GM12878 (cell line): ENCODE measurements at regions not wholly inside any gene's neighbourhood (a gene's known extent, or its start where the extent isn't known, plus 50 kb on each side); places are given as distances from the start of the nearest gene placed in this dataset.

Source experiments
- ELK1 ChIP-seq: IDR thresholded peaks from 2 replicates; pipeline ENCODE4 v1.6.1; 2012; ENCODE audit warnings: low read depth, low read length, improper control_type of control experiment
- ETV6 ChIP-seq, 2 experiments: fragments of 450-650 bp in 1 of 2; IDR thresholded peaks in 1 of 2; conservative IDR thresholded peaks in 1 of 2; 2 replicates each; pipeline ENCODE4 v1.6.1; 2014; ENCODE audit warnings: antibody characterized with exemption in 1 of 2, borderline replicate concordance in 1 of 2, low read depth in 1 of 2, mild to moderate bottlenecking in 1 of 2, moderate library complexity in 1 of 2
- JUNB ChIP-seq: IDR thresholded peaks from 2 replicates; pipeline ENCODE4 v1.6.1; 2016; ENCODE audit warnings: antibody characterized with exemption, mild to moderate bottlenecking
- RB1 ChIP-seq: fragments of 450-650 bp; formaldehyde crosslinking; IDR thresholded peaks from 2 replicates; pipeline ENCODE4 v1.6.1; 2017; ENCODE audit warnings: mild to moderate bottlenecking, borderline replicate concordance
- RFX5 ChIP-seq: IDR thresholded peaks from 2 replicates; pipeline ENCODE4 v1.6.1; 2011; ENCODE audit warnings: low read depth, low read length, improper control_type of control experiment
- USF2 ChIP-seq: IDR thresholded peaks from 2 replicates; pipeline ENCODE4 v1.6.1; 2011; ENCODE audit warnings: low read depth, low read length, improper control_type of control experiment, borderline replicate concordance
- ZZZ3 ChIP-seq: IDR thresholded peaks from 2 replicates; pipeline ENCODE4 v1.6.1; 2011; ENCODE audit warnings: low read depth; ENCODE audit not compliant: control insufficient read depth, insufficient read length
- TF ChIP-seq, protein P1 (sequence below): IDR thresholded peaks from 2 replicates; pipeline ENCODE4 v1.6.1; 2012; ENCODE audit warnings: improper control_type of control experiment, low read depth, low read length; ENCODE audit not compliant: insufficient replicate concordance
- TF ChIP-seq, protein P2 (sequence below), 3 experiments: IDR thresholded peaks in 2 of 3; conservative IDR thresholded peaks in 1 of 3; 2 replicates each; pipeline ENCODE4 v1.5.1; 2011; ENCODE audit warnings: low read depth in 3 of 3, low read length in 3 of 3, mild to moderate bottlenecking in 3 of 3, control low read depth in 2 of 3, moderate library complexity in 2 of 3, inconsistent platforms in 1 of 3, mixed read lengths in 1 of 3; ENCODE audit not compliant: control insufficient read depth in 2 of 3, insufficient read depth in 1 of 3; ENCODE audit errors: extremely low read depth in 1 of 3

GRCh38 chr11:134760299-134760698 is 348.3 kb upstream of the B3GAT1 start:
- TF ChIP-seq, protein P1, sequence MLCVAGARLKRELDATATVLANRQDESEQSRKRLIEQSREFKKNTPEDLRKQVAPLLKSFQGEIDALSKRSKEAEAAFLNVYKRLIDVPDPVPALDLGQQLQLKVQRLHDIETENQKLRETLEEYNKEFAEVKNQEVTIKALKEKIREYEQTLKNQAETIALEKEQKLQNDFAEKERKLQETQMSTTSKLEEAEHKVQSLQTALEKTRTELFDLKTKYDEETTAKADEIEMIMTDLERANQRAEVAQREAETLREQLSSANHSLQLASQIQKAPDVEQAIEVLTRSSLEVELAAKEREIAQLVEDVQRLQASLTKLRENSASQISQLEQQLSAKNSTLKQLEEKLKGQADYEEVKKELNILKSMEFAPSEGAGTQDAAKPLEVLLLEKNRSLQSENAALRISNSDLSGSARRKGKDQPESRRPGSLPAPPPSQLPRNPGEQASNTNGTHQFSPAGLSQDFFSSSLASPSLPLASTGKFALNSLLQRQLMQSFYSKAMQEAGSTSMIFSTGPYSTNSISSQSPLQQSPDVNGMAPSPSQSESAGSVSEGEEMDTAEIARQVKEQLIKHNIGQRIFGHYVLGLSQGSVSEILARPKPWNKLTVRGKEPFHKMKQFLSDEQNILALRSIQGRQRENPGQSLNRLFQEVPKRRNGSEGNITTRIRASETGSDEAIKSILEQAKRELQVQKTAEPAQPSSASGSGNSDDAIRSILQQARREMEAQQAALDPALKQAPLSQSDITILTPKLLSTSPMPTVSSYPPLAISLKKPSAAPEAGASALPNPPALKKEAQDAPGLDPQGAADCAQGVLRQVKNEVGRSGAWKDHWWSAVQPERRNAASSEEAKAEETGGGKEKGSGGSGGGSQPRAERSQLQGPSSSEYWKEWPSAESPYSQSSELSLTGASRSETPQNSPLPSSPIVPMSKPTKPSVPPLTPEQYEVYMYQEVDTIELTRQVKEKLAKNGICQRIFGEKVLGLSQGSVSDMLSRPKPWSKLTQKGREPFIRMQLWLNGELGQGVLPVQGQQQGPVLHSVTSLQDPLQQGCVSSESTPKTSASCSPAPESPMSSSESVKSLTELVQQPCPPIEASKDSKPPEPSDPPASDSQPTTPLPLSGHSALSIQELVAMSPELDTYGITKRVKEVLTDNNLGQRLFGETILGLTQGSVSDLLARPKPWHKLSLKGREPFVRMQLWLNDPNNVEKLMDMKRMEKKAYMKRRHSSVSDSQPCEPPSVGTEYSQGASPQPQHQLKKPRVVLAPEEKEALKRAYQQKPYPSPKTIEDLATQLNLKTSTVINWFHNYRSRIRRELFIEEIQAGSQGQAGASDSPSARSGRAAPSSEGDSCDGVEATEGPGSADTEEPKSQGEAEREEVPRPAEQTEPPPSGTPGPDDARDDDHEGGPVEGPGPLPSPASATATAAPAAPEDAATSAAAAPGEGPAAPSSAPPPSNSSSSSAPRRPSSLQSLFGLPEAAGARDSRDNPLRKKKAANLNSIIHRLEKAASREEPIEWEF = no peak
- TF ChIP-seq RB1 (no peak), ELK1 (no peak), RFX5 (no peak), JUNB (no peak), USF2 (no peak), ETV6 (conservative IDR thresholded peaks at IDR 0.05 in 1 of 2, IDR thresholded peaks at IDR 0.05 in 1 of 2; ENCODE audit: borderline replicate concordance in 1 of 2, low read depth in 1 of 2) (no peak), ZZZ3 (no peak)
- TF ChIP-seq, protein P2, sequence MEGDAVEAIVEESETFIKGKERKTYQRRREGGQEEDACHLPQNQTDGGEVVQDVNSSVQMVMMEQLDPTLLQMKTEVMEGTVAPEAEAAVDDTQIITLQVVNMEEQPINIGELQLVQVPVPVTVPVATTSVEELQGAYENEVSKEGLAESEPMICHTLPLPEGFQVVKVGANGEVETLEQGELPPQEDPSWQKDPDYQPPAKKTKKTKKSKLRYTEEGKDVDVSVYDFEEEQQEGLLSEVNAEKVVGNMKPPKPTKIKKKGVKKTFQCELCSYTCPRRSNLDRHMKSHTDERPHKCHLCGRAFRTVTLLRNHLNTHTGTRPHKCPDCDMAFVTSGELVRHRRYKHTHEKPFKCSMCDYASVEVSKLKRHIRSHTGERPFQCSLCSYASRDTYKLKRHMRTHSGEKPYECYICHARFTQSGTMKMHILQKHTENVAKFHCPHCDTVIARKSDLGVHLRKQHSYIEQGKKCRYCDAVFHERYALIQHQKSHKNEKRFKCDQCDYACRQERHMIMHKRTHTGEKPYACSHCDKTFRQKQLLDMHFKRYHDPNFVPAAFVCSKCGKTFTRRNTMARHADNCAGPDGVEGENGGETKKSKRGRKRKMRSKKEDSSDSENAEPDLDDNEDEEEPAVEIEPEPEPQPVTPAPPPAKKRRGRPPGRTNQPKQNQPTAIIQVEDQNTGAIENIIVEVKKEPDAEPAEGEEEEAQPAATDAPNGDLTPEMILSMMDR (IDR thresholded peaks at IDR 0.05 in 2 of 3, conservative IDR thresholded peaks at IDR 0.05 in 1 of 3; ENCODE audit: control insufficient read depth in 2 of 3, extremely low read depth in 1 of 3, insufficient read depth in 1 of 3, low read depth in 3 of 3, low read length in 3 of 3) = no peak
